Smooth muscle cell (in vitro differentiated cells): ENCODE measurements at regions not wholly inside any gene's neighbourhood (a gene's known extent, or its start where the extent isn't known, plus 50 kb on each side); places are given as distances from the start of the nearest gene placed in this dataset.
"Not testable (repeated sequence)": the region's sequence is repeated elsewhere in the genome, so short reads cannot be mapped to it uniquely, and the experiment has no call there.

Source experiments
- DNase-seq: peaks from one replicate; lab custom pipeline; 2025; ENCODE audit not compliant: unreplicated experiment; lab: John Stamatoyannopoulos, UW
- H2AFZ ChIP-seq: fragments of 200-600 bp; sonication (generic); 2 replicates; pipeline ENCODE4 v1.6.0; 2016; ENCODE audit warnings: antibody characterized with exemption, low read depth, mild to moderate bottlenecking
- H3F3A ChIP-seq: fragments of 200-600 bp; sonication (generic); 2 replicates; pipeline ENCODE4 v1.6.0; 2017; ENCODE audit warnings: antibody characterized with exemption, low read depth
- H3K27ac ChIP-seq: fragments of 200-600 bp; sonication (generic); 2 replicates; pipeline ENCODE4 v1.5.1; 2016; ENCODE audit warnings: low read depth, mild to moderate bottlenecking
- H3K27me3 ChIP-seq: fragments of 200-600 bp; sonication (generic); 2 replicates; pipeline ENCODE4 v1.6.1; 2016; ENCODE audit warnings: low read depth, mild to moderate bottlenecking
- H3K36me3 ChIP-seq: fragments of 200-600 bp; sonication (generic); 2 replicates; pipeline ENCODE4 v1.5.1; 2016; ENCODE audit warnings: low read depth
- H3K4me1 ChIP-seq: fragments of 200-600 bp; sonication (generic); 2 replicates; pipeline ENCODE4 v1.5.1; 2016; ENCODE audit warnings: low read depth
- H3K4me2 ChIP-seq: fragments of 200-600 bp; sonication (generic); 2 replicates; pipeline ENCODE4 v1.6.0; 2016; ENCODE audit warnings: mild to moderate bottlenecking
- H3K4me3 ChIP-seq: fragments of 200-600 bp; sonication (generic); 2 replicates; pipeline ENCODE4 v1.5.1; 2016; ENCODE audit warnings: mild to moderate bottlenecking
- H3K79me2 ChIP-seq: fragments of 200-600 bp; sonication (generic); 2 replicates; pipeline ENCODE4 v1.6.0; 2016; ENCODE audit warnings: low read depth, mild to moderate bottlenecking
- H3K9ac ChIP-seq: fragments of 200-600 bp; sonication (generic); 2 replicates; pipeline ENCODE4 v1.6.0; 2016; ENCODE audit warnings: low read depth
- H3K9me3 ChIP-seq: fragments of 200-600 bp; sonication (generic); replicated peaks from 2 replicates; pipeline ENCODE4 v1.5.1; 2016; ENCODE audit warnings: low read depth
- H4K20me1 ChIP-seq: fragments of 200-600 bp; sonication (generic); 2 replicates; pipeline ENCODE4 v1.6.0; 2016; ENCODE audit warnings: low read depth
- CTCF ChIP-seq: fragments of 200-600 bp; sonication (generic); IDR thresholded peaks from 2 replicates; pipeline ENCODE4 v1.5.1; 2017; ENCODE audit warnings: borderline replicate concordance, mild to moderate bottlenecking, antibody characterized with exemption; ENCODE audit not compliant: insufficient read depth, poor library complexity, severe bottlenecking
- WGBS: methylation state at CpG from one replicate; pipeline ENCODE4 v1.1.7; 2016; ENCODE audit warnings: low lambda C conversion rate; 5-methylcytosine and 5-hydroxymethylcytosine counted together

GRCh38 chr3:161939918-161940620, 443.5 kb downstream of the OTOL1 start:
- Histone ChIP-seq H3K36me3 (no peaks in the 10 kb centered on the region), H3K79me2 (no peaks in the 10 kb centered on the region), H3K27ac (no peak overlapping the region), H3K4me3 (no peak overlapping the region), H3F3A (no peaks in the 10 kb centered on the region), H3K4me1 (no peaks in the 10 kb centered on the region), H3K27me3 (no peaks in the 10 kb centered on the region), H4K20me1 (no peaks in the 10 kb centered on the region), H3K9ac (no peak overlapping the region), H3K4me2 (no peak overlapping the region), H3K9me3 (no peaks in the 10 kb centered on the region), H2AFZ (peak overlapping the region; percentile 47)
- no peak for DNase-seq
- WGBS, result 67% methylated on average over 4 of the region's 4 CpGs
- no peak for TF ChIP-seq CTCF

- no peaks in the 10 kb centered on the region for H3K4me1 ChIP-seq
- H3K27ac ChIP-seq, result no peak overlapping the region
- H2AFZ ChIP-seq, result peak overlapping the region; percentile 15
- H3K36me3 ChIP-seq, result no peaks in the 10 kb centered on the region
- no peaks in the 10 kb centered on the region for H4K20me1 ChIP-seq
- H3K9ac ChIP-seq, result no peak overlapping the region
- no peak overlapping the region for H3K4me2 ChIP-seq
- H3K79me2 ChIP-seq, result no peaks in the 10 kb centered on the region
- H3K9me3 ChIP-seq, result no peaks in the 10 kb centered on the region
- no peak overlapping the region for H3K4me3 ChIP-seq
- DNase-seq, result no peak
- TF ChIP-seq CTCF, result no peak
- 88% methylated on average over 4 of the region's 4 CpGs for WGBS
- no peaks in the 10 kb centered on the region for H3F3A ChIP-seq
- H3K27me3 ChIP-seq, result no peaks in the 10 kb centered on the region
These were observed 444.0 kb downstream of the OTOL1 start for GRCh38 chr3:161940621-161940965.

GRCh38 chr3:161941891-161942290, 445.3 kb downstream of the OTOL1 start:
- no peak overlapping the region for H3K9ac ChIP-seq

DNA sequence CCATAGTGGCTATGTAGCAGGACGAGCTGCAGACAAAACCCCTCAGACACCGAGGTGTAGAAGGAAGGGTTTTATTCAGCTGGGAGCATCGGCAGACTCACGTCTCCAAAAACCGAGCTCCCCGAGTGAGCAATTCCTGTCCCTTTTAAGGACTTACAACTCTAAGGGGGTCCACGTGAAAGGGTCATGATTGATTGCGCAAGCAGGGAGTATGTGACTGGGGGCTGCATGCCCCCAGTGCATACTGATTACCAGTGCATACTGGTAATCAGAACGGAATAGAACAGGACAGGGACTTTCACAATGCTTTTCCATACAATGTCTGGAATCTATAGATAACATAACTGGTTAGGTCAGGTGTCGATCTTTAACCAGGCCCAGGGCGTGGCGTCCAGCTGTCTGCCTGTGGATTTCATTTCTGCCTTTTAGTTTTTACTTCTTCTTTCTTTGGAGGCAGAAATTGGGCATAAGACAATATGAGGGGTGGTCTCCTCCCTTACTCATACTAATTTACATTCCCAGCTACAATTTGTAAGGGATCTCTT, 447.3 kb downstream of the OTOL1 start:
- not testable (repeated sequence) for H3K9ac ChIP-seq, H3K4me1 ChIP-seq, H4K20me1 ChIP-seq, H3F3A ChIP-seq, H3K4me2 ChIP-seq, H2AFZ ChIP-seq, H3K27me3 ChIP-seq, H3K4me3 ChIP-seq, H3K27ac ChIP-seq, H3K9me3 ChIP-seq, DNase-seq, H3K79me2 ChIP-seq, H3K36me3 ChIP-seq
- 96% methylated on average over 12 of the region's 12 CpGs for WGBS

More at GRCh38 chr3:161941891-161942290, 445.3 kb downstream of the OTOL1 start:
- DNase-seq, result no peak
- no peaks in the 10 kb centered on the region for H4K20me1 ChIP-seq
- no peaks in the 10 kb centered on the region for H3K9me3 ChIP-seq
- H3F3A ChIP-seq, result no peaks in the 10 kb centered on the region
- no peak overlapping the region for H3K27ac ChIP-seq
- WGBS, result 92% methylated on average over 1 of the region's 1 CpG
- no peak overlapping the region for H2AFZ ChIP-seq
- H3K4me1 ChIP-seq, result no peaks in the 10 kb centered on the region
- H3K27me3 ChIP-seq, result no peaks in the 10 kb centered on the region
- no peaks in the 10 kb centered on the region for H3K79me2 ChIP-seq
- no peaks in the 10 kb centered on the region for H3K36me3 ChIP-seq
- no peak overlapping the region for H3K4me3 ChIP-seq
- TF ChIP-seq CTCF, result no peak
- no peak overlapping the region for H3K4me2 ChIP-seq
